ENCODE measurements at regions not wholly inside any gene's neighbourhood (a gene's known extent, or its start where the extent isn't known, plus 50 kb on each side); places are given as distances from the start of the nearest gene placed in this dataset.
"Not testable (repeated sequence)": the region's sequence is repeated elsewhere in the genome, so short reads cannot be mapped to it uniquely, and the experiment has no call there.

GRCh38 chr16:18263046-18263445 is 73.5 kb downstream of the NPIPA8 start:
- H3K9me3 ChIP-seq; DNase-seq; H3K36me3 ChIP-seq (ENCODE audit: low read depth, missing control alignments); H3K27ac ChIP-seq; H3K27me3 ChIP-seq; H3K4me1 ChIP-seq; H3K4me3 ChIP-seq; intact Hi-C loops (cut with DNase I; ENCODE audit: low total_unique reads): not testable (repeated sequence)
- WGBS, 2 donors, result 67% methylated on average over 1 of the region's 5 CpGs; no CpG with 5 or more reads in 1 of the 2 donors

DNA sequence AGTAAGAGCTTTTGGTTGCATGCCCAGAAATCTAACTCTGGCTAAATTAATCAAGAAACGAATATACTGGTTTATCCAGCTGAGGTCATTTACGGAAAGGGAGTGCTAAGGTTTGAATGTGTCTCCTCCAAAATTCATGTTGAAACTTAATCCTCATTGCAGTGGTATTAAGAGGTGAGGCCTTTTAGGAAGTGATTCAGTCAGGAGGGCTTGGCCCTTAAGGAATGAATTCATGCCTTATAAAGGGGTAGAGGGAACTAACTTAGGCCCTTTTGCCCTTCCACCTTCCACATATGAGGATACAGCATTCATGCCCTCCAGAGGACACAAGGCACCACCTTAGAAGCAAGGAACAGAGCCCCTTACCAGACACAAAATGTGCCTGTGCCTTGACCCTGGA is 74.7 kb downstream of the NPIPA8 start:
- H3K27me3 ChIP-seq; H3K4me3 ChIP-seq; H3K9me3 ChIP-seq; H3K27ac ChIP-seq; DNase-seq; intact Hi-C loops (cut with DNase I; ENCODE audit: low total_unique reads); H3K36me3 ChIP-seq (ENCODE audit: low read depth, missing control alignments); H3K4me1 ChIP-seq: not testable (repeated sequence)
- 69 to 95% methylated on average over 2 of the region's 2 CpGs for WGBS, 2 donors

DNA sequence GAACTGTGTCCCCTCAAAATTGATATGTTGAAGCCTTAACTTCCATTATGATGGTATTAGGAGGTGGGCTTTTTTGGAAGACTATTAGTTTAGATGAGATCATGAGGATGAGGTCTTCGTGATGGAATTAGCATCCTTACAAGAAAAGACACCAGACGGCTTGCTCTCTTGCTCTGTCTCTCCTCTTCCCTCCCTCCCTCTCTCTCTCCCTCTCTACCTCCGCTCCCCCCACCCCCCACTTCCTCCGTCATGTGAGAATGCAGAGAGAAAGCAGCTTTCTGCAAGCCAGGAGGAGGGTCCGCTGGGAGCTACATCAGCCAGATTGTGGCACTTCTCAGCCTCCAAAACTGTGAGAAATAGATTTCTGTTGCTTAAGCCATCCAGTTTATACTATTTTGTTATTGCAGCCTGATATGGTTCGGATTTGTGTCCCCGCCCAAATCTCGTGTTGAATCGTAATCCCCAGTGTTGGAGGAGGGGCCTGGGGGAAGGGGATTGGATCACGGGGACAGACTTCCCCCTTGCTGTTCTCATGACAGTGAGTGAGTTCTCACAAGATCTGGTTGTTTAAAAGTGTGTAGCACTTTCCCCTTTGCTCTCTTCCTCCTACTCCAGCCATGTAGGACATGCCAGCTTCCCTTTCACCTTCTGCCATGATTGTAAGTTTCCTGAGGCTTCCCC is 76.9 kb downstream of the NPIPA8 start:
- 11% methylated on average over 5 of the region's 10 CpGs; no CpG with 5 or more reads in 1 of the 2 donors for WGBS, 2 donors
- H3K9me3 ChIP-seq; intact Hi-C loops (cut with DNase I; ENCODE audit: low total_unique reads): not testable (repeated sequence)

DNA sequence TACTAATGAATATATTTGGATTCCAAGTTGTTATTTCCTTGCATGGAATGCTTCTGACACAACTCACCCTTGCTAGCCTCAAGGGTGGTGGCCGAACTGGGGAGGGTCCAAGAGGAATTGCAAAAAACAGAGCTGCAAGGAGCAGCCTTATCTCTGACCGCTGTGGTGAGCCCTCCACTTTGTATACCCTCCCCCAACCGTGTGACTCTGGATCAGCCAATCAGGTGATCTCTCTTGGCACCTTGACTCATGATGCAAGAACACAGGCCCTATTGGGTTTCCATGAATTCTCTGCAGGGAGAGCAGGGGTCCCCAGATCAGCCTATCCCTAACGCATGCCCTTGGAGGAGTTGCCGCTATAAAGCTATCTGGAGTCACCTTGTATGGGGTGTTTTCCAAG is 83.6 kb downstream of the NPIPA8 start:
- intact Hi-C loops (cut with DNase I; ENCODE audit: low total_unique reads); DNase-seq: not testable (repeated sequence)
- WGBS, 2 donors, result 100% methylated on average over 1 of the region's 5 CpGs; no CpG with 5 or more reads in 1 of the 2 donors

More for the DNA sequence above, 76.9 kb downstream of the NPIPA8 start:
- H3K36me3 ChIP-seq (ENCODE audit: low read depth, missing control alignments); H3K4me1 ChIP-seq; H3K27ac ChIP-seq; H3K27me3 ChIP-seq; DNase-seq; H3K4me3 ChIP-seq: not testable (repeated sequence)

GRCh38 chr16:18230505-18230904 is 106.0 kb downstream of the NPIPA8 start:
- H3K36me3 ChIP-seq (ENCODE audit: low read depth, missing control alignments); H3K4me1 ChIP-seq; H3K27ac ChIP-seq; H3K4me3 ChIP-seq; H3K27me3 ChIP-seq; intact Hi-C loops (cut with DNase I; ENCODE audit: low total_unique reads); DNase-seq; H3K9me3 ChIP-seq: not testable (repeated sequence)
- WGBS, 2 donors, result 32 to 40% methylated on average over 2 to 4 of the region's 13 CpGs

More for the DNA sequence above, 83.6 kb downstream of the NPIPA8 start:
- not testable (repeated sequence) for H3K4me3 ChIP-seq; H3K27me3 ChIP-seq; H3K9me3 ChIP-seq; H3K4me1 ChIP-seq; H3K36me3 ChIP-seq (ENCODE audit: low read depth, missing control alignments); H3K27ac ChIP-seq

- intact Hi-C loops (cut with DNase I; ENCODE audit: low total_unique reads); H3K27ac ChIP-seq: not testable (repeated sequence)
- WGBS, 2 donors, result 62 to 80% methylated on average over 6 to 12 of the region's 24 CpGs
These were observed 114.2 kb downstream of the NPIPA8 start for GRCh38 chr16:18222054-18223009.

GRCh38 chr16:18217741-18218140 is 118.8 kb downstream of the NPIPA8 start:
- intact Hi-C loops (cut with DNase I; ENCODE audit: low total_unique reads); H3K4me3 ChIP-seq; H3K27me3 ChIP-seq; H3K9me3 ChIP-seq; H3K4me1 ChIP-seq; DNase-seq; H3K36me3 ChIP-seq (ENCODE audit: low read depth, missing control alignments); H3K27ac ChIP-seq: not testable (repeated sequence)
- 73% methylated on average over 3 of the region's 9 CpGs; no CpG with 5 or more reads in 1 of the 2 donors for WGBS, 2 donors

More at GRCh38 chr16:18222054-18223009, 114.2 kb downstream of the NPIPA8 start:
- H3K4me1 ChIP-seq; H3K36me3 ChIP-seq (ENCODE audit: low read depth, missing control alignments); DNase-seq; H3K27me3 ChIP-seq; H3K9me3 ChIP-seq; H3K4me3 ChIP-seq: not testable (repeated sequence)

DNA sequence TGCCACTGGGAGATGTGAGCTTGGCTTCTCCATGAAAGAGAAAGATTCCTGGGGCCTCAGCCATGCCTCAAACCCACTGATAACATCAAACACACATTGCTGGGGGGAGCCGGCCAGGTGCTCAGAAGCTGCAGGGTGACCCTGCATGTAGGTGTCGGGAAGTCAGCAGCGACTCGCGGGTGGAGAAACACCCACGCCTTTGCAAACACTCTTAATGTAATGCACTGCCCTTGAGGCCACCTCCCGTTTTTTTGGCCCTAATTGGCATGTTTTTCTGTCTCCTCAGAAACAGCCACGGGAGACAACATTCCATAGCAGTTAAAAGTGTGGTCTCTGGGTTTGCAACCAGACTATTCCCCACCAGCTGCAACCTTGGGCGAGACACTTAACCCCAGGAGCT is 119.7 kb downstream of the NPIPA8 start:
- DNase-seq; intact Hi-C loops (cut with DNase I; ENCODE audit: low total_unique reads); H3K4me1 ChIP-seq; H3K4me3 ChIP-seq; H3K9me3 ChIP-seq; H3K36me3 ChIP-seq (ENCODE audit: low read depth, missing control alignments); H3K27me3 ChIP-seq; H3K27ac ChIP-seq: not testable (repeated sequence)
- WGBS, 2 donors, result 18 to 20% methylated on average over 6 to 7 of the region's 9 CpGs

DNA sequence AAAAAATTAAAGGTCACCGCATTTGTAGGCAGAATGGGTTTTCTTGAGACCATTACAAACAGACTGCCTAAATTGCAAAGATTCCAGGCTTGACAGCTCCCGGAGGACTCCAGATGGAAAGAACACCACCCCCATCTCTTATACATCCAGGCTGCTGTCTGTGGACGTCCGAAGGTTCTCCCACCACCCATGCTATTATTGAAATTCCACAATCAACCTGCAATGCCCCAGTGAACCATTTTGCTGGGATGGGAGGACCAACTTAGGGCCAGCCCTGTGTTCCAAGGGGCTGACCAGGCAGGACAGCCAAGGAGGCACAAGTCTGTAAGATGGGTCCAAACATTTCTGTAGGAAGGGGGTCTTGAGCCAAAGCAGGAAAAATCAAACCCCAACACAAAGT is 122.7 kb downstream of the NPIPA8 start:
- H3K9me3 ChIP-seq; DNase-seq; H3K4me3 ChIP-seq; H3K27me3 ChIP-seq; H3K27ac ChIP-seq; H3K36me3 ChIP-seq (ENCODE audit: low read depth, missing control alignments); H3K4me1 ChIP-seq; intact Hi-C loops (cut with DNase I; ENCODE audit: low total_unique reads): not testable (repeated sequence)
- 33 to 35% methylated on average over 4 of the region's 4 CpGs for WGBS, 2 donors

DNA sequence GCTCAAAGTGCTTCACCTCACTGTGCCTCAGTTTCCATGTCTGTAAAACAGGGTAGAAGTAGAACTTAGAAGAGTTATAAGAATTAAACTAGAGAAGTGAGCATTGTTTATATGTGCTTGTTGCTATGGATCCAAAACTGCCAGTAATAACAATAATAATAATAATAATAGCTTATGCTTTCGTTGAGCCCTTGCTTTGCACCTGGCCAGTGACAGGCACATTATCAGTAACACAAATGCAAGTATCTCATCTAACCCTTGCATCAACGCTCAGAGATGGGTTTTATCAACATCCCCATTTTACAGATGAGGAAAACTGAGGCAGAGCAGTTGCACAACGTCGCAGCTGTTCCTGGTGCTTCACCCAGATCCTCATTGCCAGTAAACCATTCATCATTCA is 125.0 kb downstream of the NPIPA8 start:
- H3K27ac ChIP-seq; H3K4me3 ChIP-seq; H3K36me3 ChIP-seq (ENCODE audit: low read depth, missing control alignments); intact Hi-C loops (cut with DNase I; ENCODE audit: low total_unique reads); DNase-seq; H3K9me3 ChIP-seq; H3K4me1 ChIP-seq; H3K27me3 ChIP-seq: not testable (repeated sequence)
- 54 to 68% methylated on average over 2 to 4 of the region's 4 CpGs for WGBS, 2 donors

DNA sequence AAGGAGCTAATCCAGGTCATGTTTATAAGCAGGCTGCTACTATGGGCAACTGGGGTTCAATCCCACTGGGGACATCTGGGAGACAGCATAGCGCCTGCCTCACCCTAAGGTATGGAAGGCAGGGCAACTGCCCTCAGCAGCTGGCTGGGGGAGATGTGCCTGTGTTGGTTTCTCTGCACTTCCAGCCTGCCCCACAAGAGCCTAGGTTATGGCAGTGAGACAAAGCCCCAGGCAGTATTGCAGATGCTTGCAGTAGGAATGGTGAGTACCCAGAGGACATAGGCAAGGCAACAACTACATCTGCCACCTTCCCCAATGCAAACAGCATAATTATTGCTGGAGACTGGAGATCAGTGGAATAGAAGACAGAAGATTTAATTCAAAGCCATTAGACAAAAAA is 131.8 kb downstream of the NPIPA8 start:
- H3K4me3 ChIP-seq; H3K27me3 ChIP-seq; H3K4me1 ChIP-seq; H3K36me3 ChIP-seq (ENCODE audit: low read depth, missing control alignments); intact Hi-C loops (cut with DNase I; ENCODE audit: low total_unique reads); DNase-seq; H3K9me3 ChIP-seq; H3K27ac ChIP-seq: not testable (repeated sequence)
- no CpG with 5 or more reads among the region's 1 CpG for WGBS, 2 donors

DNA sequence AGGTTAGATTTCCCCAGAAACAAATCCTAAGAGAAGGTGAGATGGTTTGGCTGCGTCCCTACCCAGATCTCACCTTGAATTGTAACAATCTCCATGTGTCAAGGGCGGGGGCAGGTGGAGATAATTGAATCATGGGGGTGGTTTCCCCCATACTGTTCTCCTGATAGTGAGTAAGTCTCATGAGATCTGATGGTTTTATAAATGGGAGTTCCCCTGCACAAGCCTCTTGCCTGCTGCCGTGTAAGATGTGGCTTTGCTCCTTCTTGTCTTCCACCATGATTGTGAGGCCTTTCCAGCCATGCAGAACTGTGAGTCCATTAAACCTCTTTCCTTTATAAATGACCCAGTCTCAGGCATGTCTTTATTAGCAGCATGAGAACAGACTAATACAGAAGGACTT is 132.2 kb downstream of the NPIPA8 start:
- DNase-seq; intact Hi-C loops (cut with DNase I; ENCODE audit: low total_unique reads); H3K27ac ChIP-seq; H3K4me1 ChIP-seq; H3K9me3 ChIP-seq; H3K36me3 ChIP-seq (ENCODE audit: low read depth, missing control alignments); H3K27me3 ChIP-seq; H3K4me3 ChIP-seq: not testable (repeated sequence)
- 81 to 87% methylated on average over 2 of the region's 3 CpGs for WGBS, 2 donors
